A673 (cell line): ENCODE measurements at regions not wholly inside any gene's neighbourhood (a gene's known extent, or its start where the extent isn't known, plus 50 kb on each side); places are given as distances from the start of the nearest gene placed in this dataset.
"Not testable (repeated sequence)": the region's sequence is repeated elsewhere in the genome, so short reads cannot be mapped to it uniquely, and the experiment has no call there.

Source experiments
- BruUV-seq: library from RNA; stranded (reverse); fragments of 400-500 nt; replicated peaks from 2 replicates; lab custom pipeline; 2021; lab: Mats Ljungman, UMichigan
- CTCF ChIA-PET: fragments of 300-600 bp; sonication (Branson Sonifier 250); formaldehyde crosslinking; loops from one replicate; lab custom pipeline; 2022; ENCODE audit warnings: antibody characterized with exemption; lab: Charles Lee
- POLR2A ChIA-PET: fragments of 300-600 bp; sonication (Branson Sonifier 250); formaldehyde crosslinking; loops from one replicate; lab custom pipeline; 2022; ENCODE audit warnings: antibody characterized with exemption; ENCODE audit not compliant: low non-redundant PET; lab: Charles Lee
- DNase-seq: peaks from one replicate; pipeline ENCODE4 v3.0.0-alpha.2; 2015; ENCODE audit warnings: low spot score
- H3K27ac ChIP-seq: fragments of 200-600 bp; sonication (generic); 2 replicates; pipeline ENCODE4 v1.5.1; 2016; ENCODE audit warnings: mixed run types, low read depth, mild to moderate bottlenecking, mixed read lengths, antibody characterized with exemption, low read length; ENCODE audit not compliant: poor library complexity, severe bottlenecking
- H3K27me3 ChIP-seq: fragments of 200-600 bp; sonication (generic); replicated peaks from 2 replicates; pipeline ENCODE4 v1.6.1; 2017; ENCODE audit warnings: mixed run types, low read depth, mild to moderate bottlenecking, mixed read lengths, antibody characterized with exemption, low read length; ENCODE audit not compliant: insufficient read depth, poor library complexity
- H3K36me3 ChIP-seq: fragments of 200-600 bp; sonication (generic); 2 replicates; pipeline ENCODE4 v1.6.1; 2016; ENCODE audit warnings: mixed run types, mild to moderate bottlenecking, mixed read lengths, antibody characterized with exemption, low read length; ENCODE audit not compliant: insufficient read depth, poor library complexity, severe bottlenecking
- H3K4me1 ChIP-seq: fragments of 200-600 bp; sonication (generic); 2 replicates; pipeline ENCODE4 v1.6.1; 2017; ENCODE audit warnings: mixed run types, mild to moderate bottlenecking, mixed read lengths, antibody characterized with exemption, low read length; ENCODE audit not compliant: insufficient read depth, poor library complexity, severe bottlenecking
- H3K4me3 ChIP-seq: fragments of 200-600 bp; sonication (generic); 2 replicates; pipeline ENCODE4 v1.5.1; 2016; ENCODE audit warnings: low read depth, mixed run types, mild to moderate bottlenecking, mixed read lengths, low read length; ENCODE audit not compliant: poor library complexity, severe bottlenecking
- H3K9me3 ChIP-seq: fragments of 200-600 bp; sonication (generic); 2 replicates; pipeline ENCODE4 v1.6.1; 2016; ENCODE audit warnings: mixed run types, low read depth, mild to moderate bottlenecking, mixed read lengths, antibody characterized with exemption, low read length; ENCODE audit not compliant: poor library complexity, severe bottlenecking
- EZH2 ChIP-seq: fragments of 200-600 bp; sonication (generic); IDR thresholded peaks from 2 replicates; pipeline ENCODE4 v1.6.1; 2017; ENCODE audit warnings: borderline replicate concordance, low read depth, mild to moderate bottlenecking, mixed read lengths, antibody characterized with exemption, low read length; ENCODE audit not compliant: poor library complexity, severe bottlenecking
- intact Hi-C: fragments of 100-400 bp; cut with micrococcal nuclease; formaldehyde crosslinking; loops from one replicate; pipeline ENCODE4 v1.10.0; 2022; ENCODE audit not compliant: unreplicated experiment
- TF ChIP-seq, protein P1 (sequence below): fragments of 300-800, 200-600 bp; sonication (generic); conservative IDR thresholded peaks from 2 replicates; pipeline ENCODE4 v1.5.1; 2017; ENCODE audit warnings: low read depth, mild to moderate bottlenecking, antibody characterized with exemption, low read length, moderate library complexity, mixed read lengths

DNA sequence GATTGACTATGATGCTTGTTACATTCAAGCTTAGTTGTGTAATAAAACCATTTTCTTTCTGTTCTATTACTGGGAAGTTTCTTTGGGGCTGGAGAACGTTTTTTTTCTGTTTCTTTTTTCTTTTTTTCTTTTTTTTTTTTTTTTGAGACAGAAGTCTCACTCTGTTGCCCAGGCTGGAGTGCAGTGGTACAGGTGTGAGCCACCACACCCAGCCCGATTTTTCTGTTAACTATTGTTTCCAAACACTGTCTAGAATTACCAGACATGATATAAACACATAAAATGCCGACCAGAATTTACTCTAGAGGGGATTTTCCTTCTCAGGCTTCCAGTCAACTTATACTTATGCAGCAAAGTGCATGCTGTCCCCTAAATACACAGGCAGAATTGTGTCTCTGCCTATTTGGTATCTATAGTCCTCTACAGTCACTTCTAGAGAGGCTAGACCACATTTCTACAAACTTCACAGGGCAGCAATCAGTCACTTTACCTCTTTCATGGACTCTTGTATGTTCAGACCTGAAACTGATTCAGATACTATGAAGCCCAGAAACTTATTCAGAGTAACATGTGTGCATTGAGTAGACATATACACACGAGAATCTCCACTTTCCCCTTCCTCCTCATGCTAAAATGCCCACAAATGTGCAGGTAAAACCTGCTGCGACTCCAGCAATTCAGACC lies 121.2 kb downstream of the ZNF737 start:
- BruUV-seq = no TSS peak
- CTCF ChIA-PET = no interaction called here

GRCh38 chr19:20432266-20432842 lies 133.2 kb downstream of the ZNF737 start:
- H3K27me3 ChIP-seq, intact Hi-C loops, H3K4me3 ChIP-seq, CTCF ChIA-PET, H3K27ac ChIP-seq, POLR2A ChIA-PET, BruUV-seq, H3K4me1 ChIP-seq, DNase-seq, H3K36me3 ChIP-seq: not testable (repeated sequence)
- peaks cover 27% of the 10 kb centered on the region for H3K9me3 ChIP-seq

More for the DNA sequence above, 121.2 kb downstream of the ZNF737 start:
- H3K4me1 ChIP-seq = no peaks in the 10 kb centered on the region
- no peak overlapping the region for H3K27ac ChIP-seq
- H3K4me3 ChIP-seq = no peak overlapping the region
- intact Hi-C loops = no loop called here
- POLR2A ChIA-PET = no interaction called here
- TF ChIP-seq, protein P1, sequence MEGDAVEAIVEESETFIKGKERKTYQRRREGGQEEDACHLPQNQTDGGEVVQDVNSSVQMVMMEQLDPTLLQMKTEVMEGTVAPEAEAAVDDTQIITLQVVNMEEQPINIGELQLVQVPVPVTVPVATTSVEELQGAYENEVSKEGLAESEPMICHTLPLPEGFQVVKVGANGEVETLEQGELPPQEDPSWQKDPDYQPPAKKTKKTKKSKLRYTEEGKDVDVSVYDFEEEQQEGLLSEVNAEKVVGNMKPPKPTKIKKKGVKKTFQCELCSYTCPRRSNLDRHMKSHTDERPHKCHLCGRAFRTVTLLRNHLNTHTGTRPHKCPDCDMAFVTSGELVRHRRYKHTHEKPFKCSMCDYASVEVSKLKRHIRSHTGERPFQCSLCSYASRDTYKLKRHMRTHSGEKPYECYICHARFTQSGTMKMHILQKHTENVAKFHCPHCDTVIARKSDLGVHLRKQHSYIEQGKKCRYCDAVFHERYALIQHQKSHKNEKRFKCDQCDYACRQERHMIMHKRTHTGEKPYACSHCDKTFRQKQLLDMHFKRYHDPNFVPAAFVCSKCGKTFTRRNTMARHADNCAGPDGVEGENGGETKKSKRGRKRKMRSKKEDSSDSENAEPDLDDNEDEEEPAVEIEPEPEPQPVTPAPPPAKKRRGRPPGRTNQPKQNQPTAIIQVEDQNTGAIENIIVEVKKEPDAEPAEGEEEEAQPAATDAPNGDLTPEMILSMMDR = no peak
- no peak for TF ChIP-seq EZH2
- H3K27me3 ChIP-seq = no peaks in the 10 kb centered on the region
- H3K9me3 ChIP-seq = peaks cover 41% of the 10 kb centered on the region
- H3K36me3 ChIP-seq = no peaks in the 10 kb centered on the region
- DNase-seq = no peak

DNA sequence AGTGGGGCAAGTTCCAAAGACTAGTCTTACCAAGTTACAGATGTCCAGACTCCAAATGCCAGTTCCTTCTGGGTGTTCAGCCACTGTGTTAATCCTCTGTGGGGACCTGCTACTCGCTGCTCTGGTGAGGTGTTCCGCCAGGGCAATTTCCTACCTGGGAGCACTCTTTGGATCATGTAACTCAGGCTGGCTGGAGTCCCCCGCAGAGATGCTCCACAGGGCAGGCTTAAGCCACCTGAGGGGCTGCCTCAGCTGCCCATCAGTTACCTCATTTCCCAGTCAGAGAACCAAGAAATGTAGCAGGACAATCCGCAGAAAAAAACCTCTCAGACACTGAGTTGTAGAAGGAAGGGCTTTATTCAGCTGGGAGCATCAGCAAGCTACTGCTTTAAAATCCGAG lies 133.8 kb downstream of the ZNF737 start:
- Histone ChIP-seq H3K9me3 (peaks cover 26% of the 10 kb centered on the region), H3K27me3 (no peaks in the 10 kb centered on the region), H3K4me1 (no peaks in the 10 kb centered on the region), H3K27ac (no peak overlapping the region), H3K36me3 (no peaks in the 10 kb centered on the region), H3K4me3 (no peak overlapping the region)
- no TSS peak for BruUV-seq
- DNase-seq = no peak
- POLR2A ChIA-PET = no interaction called here
- TF ChIP-seq EZH2 = no peak
- TF ChIP-seq, protein P1 = no peak
- CTCF ChIA-PET = no interaction called here
- intact Hi-C loops = no loop called here
